GM21576 (cell line): ENCODE measurements at regions not wholly inside any gene's neighbourhood (a gene's known extent, or its start where the extent isn't known, plus 50 kb on each side); places are given as distances from the start of the nearest gene placed in this dataset.

Experiments used
- ATAC-seq: cut with Tn5 transposase; IDR thresholded peaks from one replicate; pipeline ENCODE4 v1.9.1; 2021; ENCODE audit warnings: mild to moderate bottlenecking, moderate library complexity; ENCODE audit not compliant: unreplicated experiment

GRCh38 chr2:217394510-217395351 is 534.9 kb upstream of the TNP1 start:
- no peak for ATAC-seq

GRCh38 chr2:217393585-217394032 is 533.7 kb upstream of the TNP1 start:
- ATAC-seq = no peak

GRCh38 chr2:217392930-217393584 is 533.2 kb upstream of the TNP1 start:
- no peak for ATAC-seq

GRCh38 chr2:217387776-217388387 is 528.0 kb upstream of the TNP1 start:
- ATAC-seq = no peak

- ATAC-seq = no peak
Observed at GRCh38 chr2:217386041-217386440, 526.2 kb upstream of the TNP1 start.

- no peak for ATAC-seq
Observed at GRCh38 chr2:217383620-217384019, 523.8 kb upstream of the TNP1 start.

- ATAC-seq = no peak
Observed at GRCh38 chr2:217382794-217383193, 522.9 kb upstream of the TNP1 start.

GRCh38 chr2:217379807-217380206 is 519.9 kb upstream of the TNP1 start:
- no peak for ATAC-seq

GRCh38 chr2:217372794-217373193 is 512.9 kb upstream of the TNP1 start:
- ATAC-seq = no peak

GRCh38 chr2:217371781-217372213 is 511.9 kb upstream of the TNP1 start:
- ATAC-seq = no peak

GRCh38 chr2:217370391-217370790 is 510.5 kb upstream of the TNP1 start:
- ATAC-seq = no peak

GRCh38 chr2:217367464-217367863 is 507.6 kb upstream of the TNP1 start:
- ATAC-seq = no peak

- no peak for ATAC-seq
Observed at GRCh38 chr2:217366966-217367365, 507.1 kb upstream of the TNP1 start.

- no peak for ATAC-seq
Observed at GRCh38 chr2:217366266-217366895, 506.5 kb upstream of the TNP1 start.

GRCh38 chr2:217365656-217366055 is 505.8 kb upstream of the TNP1 start:
- ATAC-seq = no peak

- no peak for ATAC-seq
Observed at GRCh38 chr2:217364224-217364623, 504.4 kb upstream of the TNP1 start.

GRCh38 chr2:217363470-217363869 is 503.6 kb upstream of the TNP1 start:
- ATAC-seq = no peak

- ATAC-seq = no peak
Observed at GRCh38 chr2:217362710-217363109, 502.8 kb upstream of the TNP1 start.

- no peak for ATAC-seq
Observed at GRCh38 chr2:217362286-217362685, 502.4 kb upstream of the TNP1 start.

- no peak for ATAC-seq
Observed at GRCh38 chr2:217361483-217361880, 501.6 kb upstream of the TNP1 start.

GRCh38 chr2:217360781-217361482 is 501.1 kb upstream of the TNP1 start:
- no peak for ATAC-seq
